ENCODE measurements at regions not wholly inside any gene's neighbourhood (a gene's known extent, or its start where the extent isn't known, plus 50 kb on each side); places are given as distances from the start of the nearest gene placed in this dataset.
"Not testable (repeated sequence)": the region's sequence is repeated elsewhere in the genome, so short reads cannot be mapped to it uniquely, and the experiment has no call there.

DNA sequence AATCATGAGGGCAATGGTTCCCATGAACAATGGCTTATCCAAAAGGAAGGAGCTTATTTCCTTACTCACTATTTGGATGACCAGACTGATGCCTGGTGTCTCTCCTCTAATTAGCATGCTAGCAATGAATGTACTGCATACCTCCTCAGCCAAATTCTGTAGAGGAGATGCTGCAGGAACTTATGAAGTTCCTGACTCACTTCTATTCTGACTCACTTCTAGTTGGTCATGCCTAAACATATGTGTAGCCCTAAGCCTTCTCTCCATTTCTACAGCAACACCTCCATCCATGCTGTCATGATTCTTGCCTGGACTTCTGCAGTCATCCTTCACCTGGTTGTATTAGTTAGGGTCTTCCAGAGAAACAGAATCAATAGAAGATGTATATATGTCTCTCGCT lies 59.9 kb upstream of the MRPS9 start:
- DNase-seq, result no peak

DNA sequence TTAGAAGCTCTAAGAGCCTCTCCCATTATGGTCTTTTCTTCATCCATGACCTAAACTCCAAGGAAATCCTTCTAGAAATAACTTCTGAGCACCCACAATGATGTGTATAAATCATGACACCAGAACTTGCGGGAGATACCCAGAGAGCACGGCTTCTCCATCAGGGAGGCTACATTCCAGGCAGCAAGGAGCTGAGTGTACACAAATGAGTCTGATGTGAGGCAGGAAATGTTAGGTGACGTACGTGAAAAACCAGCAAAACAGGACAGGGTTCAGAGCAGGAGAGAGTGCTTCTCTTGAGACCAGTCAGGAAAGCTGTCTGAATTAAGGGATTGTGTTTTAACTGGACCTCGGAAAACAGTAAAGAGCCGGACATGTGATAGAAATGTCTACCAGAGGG lies 58.1 kb upstream of the MRPS9 start:
- DNase-seq, result not testable (repeated sequence)

DNA sequence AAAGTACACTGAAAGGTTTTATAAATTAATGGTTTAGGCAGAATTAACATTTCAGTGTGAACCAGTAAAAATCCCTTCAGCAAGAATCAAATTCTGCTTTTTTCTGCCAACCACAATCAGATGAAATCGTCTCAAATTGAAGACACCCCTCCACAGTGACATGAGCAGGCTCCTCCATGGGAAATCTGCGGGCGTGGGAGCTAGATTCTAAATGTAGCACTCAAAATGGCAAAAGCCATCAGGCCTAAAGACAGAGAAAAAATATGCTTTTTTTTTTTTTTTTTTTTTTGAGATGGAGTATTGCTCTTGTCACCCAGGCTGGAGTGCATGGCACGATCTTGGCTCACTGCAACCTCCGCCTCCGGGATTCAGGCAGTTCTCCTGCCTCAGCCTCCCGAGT lies 55.8 kb upstream of the MRPS9 start:
- DNase-seq, result no peak
